Prostate gland (tissue), 2 donors: ENCODE measurements at regions not wholly inside any gene's neighbourhood (a gene's known extent, or its start where the extent isn't known, plus 50 kb on each side); places are given as distances from the start of the nearest gene placed in this dataset.

Experiments used
- CTCF ChIP-seq, 4 experiments: fragments of 200-600 bp in 2 of 4; fragments of 450-650 bp in 2 of 4; sonication (generic) in 2 of 4; IDR thresholded peaks; 1 replicate in 3 of 4; 2 replicates in 1 of 4; pipeline ENCODE4 v1.5.1; 2016 to 2019; ENCODE audit warnings: antibody characterized with exemption in 4 of 4, mild to moderate bottlenecking in 2 of 4, moderate library complexity in 2 of 4
- POLR2A ChIP-seq: fragments of 450-650 bp; IDR thresholded peaks from one replicate; pipeline ENCODE4 v1.6.1; 2016; ENCODE audit warnings: antibody characterized with exemption, mild to moderate bottlenecking

GRCh38 chr6:145155873-145156782 is 579.2 kb downstream of the EPM2A start:
- TF ChIP-seq CTCF (IDR thresholded peaks at IDR 0.05): no peak
- no peak for TF ChIP-seq POLR2A
